ENCODE measurements at regions not wholly inside any gene's neighbourhood (a gene's known extent, or its start where the extent isn't known, plus 50 kb on each side); places are given as distances from the start of the nearest gene placed in this dataset.

- Histone ChIP-seq H3K9ac (ENCODE audit: low read depth in 1 of 2, low read length in 2 of 2) (no peak overlapping the region), H3K4me1 (ENCODE audit: control insufficient read depth in 4 of 4, insufficient read depth in 4 of 4, low read length in 3 of 4) (no peaks in the 10 kb centered on the region), H3K36me3 (ENCODE audit: control insufficient read depth in 4 of 4, insufficient read depth in 3 of 4, low read depth in 1 of 4, low read length in 3 of 4) (no peaks in the 10 kb centered on the region), H3K27ac (ENCODE audit: low read depth in 1 of 2, low read length in 2 of 2) (no peak overlapping the region), H3K4me3 (ENCODE audit: low read depth in 1 of 3, low read length in 3 of 3) (no peak overlapping the region), H3K27me3 (ENCODE audit: control insufficient read depth in 4 of 4, insufficient read depth in 4 of 4, low read length in 3 of 4) (no peaks in the 10 kb centered on the region), H3K9me3 (ENCODE audit: control insufficient read depth in 4 of 4, low read length in 3 of 4) (no peaks in the 10 kb centered on the region)
- DNase-seq (ENCODE audit: low spot score) = no peak
- TF ChIP-seq MAX (IDR thresholded peaks at IDR 0.05) = no peak
- TF ChIP-seq EGR1 (IDR thresholded peaks at IDR 0.05; ENCODE audit: low read depth in 2 of 2) = no peak
- no peak for TF ChIP-seq CTCF (IDR thresholded peaks at IDR 0.05; ENCODE audit: low read depth, low read length, missing input control)
- no peak for TF ChIP-seq RXRA (IDR thresholded peaks at IDR 0.05)
- no peak for TF ChIP-seq JUND (IDR thresholded peaks at IDR 0.05)
- no peak for TF ChIP-seq SP1 (IDR thresholded peaks at IDR 0.05)
- no peak for TF ChIP-seq FOXA2 (IDR thresholded peaks at IDR 0.05)
- no peak for TF ChIP-seq TAF1 (conservative IDR thresholded peaks at IDR 0.05)
- TF ChIP-seq GABPA (IDR thresholded peaks at IDR 0.05 in 1 of 2, conservative IDR thresholded peaks at IDR 0.05 in 1 of 2) = no peak
- TF ChIP-seq REST (IDR thresholded peaks at IDR 0.05) = no peak
- no peak for TF ChIP-seq HNF4A (conservative IDR thresholded peaks at IDR 0.05)
- TF ChIP-seq NR2F2 (IDR thresholded peaks at IDR 0.05) = no peak
- no peak for TF ChIP-seq ZBTB33 (IDR thresholded peaks at IDR 0.05)
- TF ChIP-seq ATF3 (IDR thresholded peaks at IDR 0.05) = no peak
These were observed 79.8 kb upstream of the ETV6 start for GRCh38 chr12:11569716-11570115.

GRCh38 chr12:11573880-11574279, 75.6 kb upstream of the ETV6 start:
- no peaks in the 10 kb centered on the region for H3K9me3 ChIP-seq (ENCODE audit: control insufficient read depth in 4 of 4, low read length in 3 of 4)
- WGBS = 94% methylated on average over 2 of the region's 2 CpGs
- H3K27me3 ChIP-seq (ENCODE audit: control insufficient read depth in 4 of 4, insufficient read depth in 4 of 4, low read length in 3 of 4) = no peaks in the 10 kb centered on the region
- H3K4me1 ChIP-seq (ENCODE audit: control insufficient read depth in 4 of 4, insufficient read depth in 4 of 4, low read length in 3 of 4) = no peaks in the 10 kb centered on the region
- no peak overlapping the region for H3K9ac ChIP-seq (ENCODE audit: low read depth in 1 of 2, low read length in 2 of 2)
- no peaks in the 10 kb centered on the region for H3K36me3 ChIP-seq (ENCODE audit: control insufficient read depth in 4 of 4, insufficient read depth in 3 of 4, low read depth in 1 of 4, low read length in 3 of 4)
- DNase-seq (ENCODE audit: low spot score) = no peak
- H3K27ac ChIP-seq (ENCODE audit: low read depth in 1 of 2, low read length in 2 of 2) = no peak overlapping the region
- TF ChIP-seq HNF4G (IDR thresholded peaks at IDR 0.05) (no peak), HNF4A (conservative IDR thresholded peaks at IDR 0.05) (no peak), ATF3 (IDR thresholded peaks at IDR 0.05) (no peak)
- H3K4me3 ChIP-seq (ENCODE audit: low read depth in 1 of 3, low read length in 3 of 3) = no peak overlapping the region
